ENCODE measurements at regions not wholly inside any gene's neighbourhood (a gene's known extent, or its start where the extent isn't known, plus 50 kb on each side); places are given as distances from the start of the nearest gene placed in this dataset.

DNA sequence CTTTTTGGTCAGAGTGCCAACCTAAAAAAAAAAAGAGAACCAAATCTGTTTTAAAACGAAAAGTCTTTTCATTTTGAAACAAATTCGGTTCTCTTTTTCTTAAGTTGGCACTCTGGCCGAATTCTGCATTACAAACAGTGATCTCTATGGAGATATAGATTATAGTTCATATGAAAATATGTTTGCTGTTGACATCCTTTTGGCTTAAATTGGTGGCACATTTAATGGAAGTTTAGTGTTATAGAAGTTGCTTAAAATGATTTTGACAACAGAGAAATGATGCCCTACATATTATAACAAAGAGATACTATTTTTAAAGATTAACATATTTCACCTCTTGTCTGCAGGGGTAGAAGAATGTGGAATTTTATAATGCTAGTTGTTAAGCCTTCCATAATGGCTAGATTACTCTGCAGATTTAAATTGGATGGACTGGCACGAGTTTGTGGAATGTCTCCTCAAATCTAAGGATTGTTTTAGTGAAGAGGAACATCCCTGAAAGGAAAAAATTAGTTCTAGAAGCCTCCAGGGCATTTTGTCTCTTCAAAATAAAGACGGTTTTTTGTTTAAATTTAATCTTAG lies 222.9 kb upstream of the CDH2 start:
- H4K20me1 ChIP-seq (ENCODE audit: control insufficient read depth, insufficient read depth), result no peaks in the 10 kb centered on the region
- no peaks in the 10 kb centered on the region for H3K36me3 ChIP-seq (ENCODE audit: control insufficient read depth in 2 of 2, insufficient read depth in 2 of 2, low read length in 1 of 2)
- in situ Hi-C loops (cut with MboI) (no loop called here), intact Hi-C loops (cut with micrococcal nuclease; ENCODE audit: unreplicated experiment) (no loop called here)
- BruUV-seq (replicated peaks), result no TSS peak
- H3K9ac ChIP-seq (ENCODE audit: control insufficient read depth, insufficient read depth, low read length), result no peak overlapping the region
- ChIA-PET POLR2A (no interaction called here), RAD21 (ENCODE audit: unreplicated experiment) (no interaction called here), SMC1A (ENCODE audit: uncharacterized antibody, unreplicated experiment) (no interaction called here), CTCF (no interaction called here)
- WGBS (ENCODE audit: insufficient coverage, insufficient replicate concordance, low lambda C conversion rate, missing lambda C conversion rate), result 1% methylated on average over 5 of the region's 5 CpGs
- no peak for ATAC-seq
- H3K4me3 ChIP-seq, result no peak overlapping the region
- TF ChIP-seq, protein P1, sequence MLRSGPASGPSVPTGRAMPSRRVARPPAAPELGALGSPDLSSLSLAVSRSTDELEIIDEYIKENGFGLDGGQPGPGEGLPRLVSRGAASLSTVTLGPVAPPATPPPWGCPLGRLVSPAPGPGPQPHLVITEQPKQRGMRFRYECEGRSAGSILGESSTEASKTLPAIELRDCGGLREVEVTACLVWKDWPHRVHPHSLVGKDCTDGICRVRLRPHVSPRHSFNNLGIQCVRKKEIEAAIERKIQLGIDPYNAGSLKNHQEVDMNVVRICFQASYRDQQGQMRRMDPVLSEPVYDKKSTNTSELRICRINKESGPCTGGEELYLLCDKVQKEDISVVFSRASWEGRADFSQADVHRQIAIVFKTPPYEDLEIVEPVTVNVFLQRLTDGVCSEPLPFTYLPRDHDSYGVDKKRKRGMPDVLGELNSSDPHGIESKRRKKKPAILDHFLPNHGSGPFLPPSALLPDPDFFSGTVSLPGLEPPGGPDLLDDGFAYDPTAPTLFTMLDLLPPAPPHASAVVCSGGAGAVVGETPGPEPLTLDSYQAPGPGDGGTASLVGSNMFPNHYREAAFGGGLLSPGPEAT (IDR thresholded peaks at IDR 0.05; ENCODE audit: low read depth), result no peak
- TF ChIP-seq TCF3 (IDR thresholded peaks at IDR 0.05; ENCODE audit: borderline replicate concordance, insufficient read depth, low read depth, low read length) (no peak), HDAC2 (IDR thresholded peaks at IDR 0.05) (no peak), HCFC1 (IDR thresholded peaks at IDR 0.05; ENCODE audit: low read length) (no peak), BRCA1 (IDR thresholded peaks at IDR 0.05; ENCODE audit: low read depth, low read length) (no peak), ZBED1 (IDR thresholded peaks at IDR 0.05; ENCODE audit: borderline replicate concordance) (no peak), MYC (IDR thresholded peaks at IDR 0.05; ENCODE audit: insufficient read depth, insufficient read length, insufficient replicate concordance, low read length, severe bottlenecking) (no peak), ATF7 (IDR thresholded peaks at IDR 0.05; ENCODE audit: low read depth) (no peak), MEF2B (IDR thresholded peaks at IDR 0.05; ENCODE audit: partially characterized antibody, poor library complexity, severe bottlenecking) (no peak), MYB (IDR thresholded peaks at IDR 0.05; ENCODE audit: borderline replicate concordance, low read depth, low read length) (no peak), CHD4 (IDR thresholded peaks at IDR 0.05) (no peak), WRNIP1 (IDR thresholded peaks at IDR 0.05; ENCODE audit: borderline replicate concordance, low read depth, low read length) (no peak), RUNX3 (IDR thresholded peaks at IDR 0.05; ENCODE audit: low read length) (no peak), CBX5 (IDR thresholded peaks at IDR 0.05; ENCODE audit: low read depth) (no peak)
- TF ChIP-seq, protein P2, sequence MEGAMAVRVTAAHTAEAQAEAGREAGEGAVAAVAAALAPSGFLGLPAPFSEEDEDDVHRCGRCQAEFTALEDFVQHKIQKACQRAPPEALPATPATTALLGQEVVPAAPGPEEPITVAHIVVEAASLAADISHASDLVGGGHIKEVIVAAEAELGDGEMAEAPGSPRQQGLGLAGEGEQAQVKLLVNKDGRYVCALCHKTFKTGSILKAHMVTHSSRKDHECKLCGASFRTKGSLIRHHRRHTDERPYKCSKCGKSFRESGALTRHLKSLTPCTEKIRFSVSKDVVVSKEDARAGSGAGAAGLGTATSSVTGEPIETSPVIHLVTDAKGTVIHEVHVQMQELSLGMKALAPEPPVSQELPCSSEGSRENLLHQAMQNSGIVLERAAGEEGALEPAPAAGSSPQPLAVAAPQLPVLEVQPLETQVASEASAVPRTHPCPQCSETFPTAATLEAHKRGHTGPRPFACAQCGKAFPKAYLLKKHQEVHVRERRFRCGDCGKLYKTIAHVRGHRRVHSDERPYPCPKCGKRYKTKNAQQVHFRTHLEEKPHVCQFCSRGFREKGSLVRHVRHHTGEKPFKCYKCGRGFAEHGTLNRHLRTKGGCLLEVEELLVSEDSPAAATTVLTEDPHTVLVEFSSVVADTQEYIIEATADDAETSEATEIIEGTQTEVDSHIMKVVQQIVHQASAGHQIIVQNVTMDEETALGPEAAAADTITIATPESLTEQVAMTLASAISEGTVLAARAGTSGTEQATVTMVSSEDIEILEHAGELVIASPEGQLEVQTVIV (IDR thresholded peaks at IDR 0.05; ENCODE audit: borderline replicate concordance, partially characterized antibody), result no peak
- TF ChIP-seq, protein P3, sequence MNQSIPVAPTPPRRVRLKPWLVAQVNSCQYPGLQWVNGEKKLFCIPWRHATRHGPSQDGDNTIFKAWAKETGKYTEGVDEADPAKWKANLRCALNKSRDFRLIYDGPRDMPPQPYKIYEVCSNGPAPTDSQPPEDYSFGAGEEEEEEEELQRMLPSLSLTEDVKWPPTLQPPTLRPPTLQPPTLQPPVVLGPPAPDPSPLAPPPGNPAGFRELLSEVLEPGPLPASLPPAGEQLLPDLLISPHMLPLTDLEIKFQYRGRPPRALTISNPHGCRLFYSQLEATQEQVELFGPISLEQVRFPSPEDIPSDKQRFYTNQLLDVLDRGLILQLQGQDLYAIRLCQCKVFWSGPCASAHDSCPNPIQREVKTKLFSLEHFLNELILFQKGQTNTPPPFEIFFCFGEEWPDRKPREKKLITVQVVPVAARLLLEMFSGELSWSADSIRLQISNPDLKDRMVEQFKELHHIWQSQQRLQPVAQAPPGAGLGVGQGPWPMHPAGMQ (IDR thresholded peaks at IDR 0.05; ENCODE audit: borderline replicate concordance), result no peak
- TF ChIP-seq, protein P4, sequence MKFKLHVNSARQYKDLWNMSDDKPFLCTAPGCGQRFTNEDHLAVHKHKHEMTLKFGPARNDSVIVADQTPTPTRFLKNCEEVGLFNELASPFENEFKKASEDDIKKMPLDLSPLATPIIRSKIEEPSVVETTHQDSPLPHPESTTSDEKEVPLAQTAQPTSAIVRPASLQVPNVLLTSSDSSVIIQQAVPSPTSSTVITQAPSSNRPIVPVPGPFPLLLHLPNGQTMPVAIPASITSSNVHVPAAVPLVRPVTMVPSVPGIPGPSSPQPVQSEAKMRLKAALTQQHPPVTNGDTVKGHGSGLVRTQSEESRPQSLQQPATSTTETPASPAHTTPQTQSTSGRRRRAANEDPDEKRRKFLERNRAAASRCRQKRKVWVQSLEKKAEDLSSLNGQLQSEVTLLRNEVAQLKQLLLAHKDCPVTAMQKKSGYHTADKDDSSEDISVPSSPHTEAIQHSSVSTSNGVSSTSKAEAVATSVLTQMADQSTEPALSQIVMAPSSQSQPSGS (IDR thresholded peaks at IDR 0.05; ENCODE audit: low read length), result no peak
- no peaks in the 10 kb centered on the region for H3K27me3 ChIP-seq (replicated peaks in 1 of 2; ENCODE audit: control insufficient read depth in 2 of 2, insufficient read depth in 2 of 2, low read length in 1 of 2)
- FAIRE-seq, result no peak
- no peaks in the 10 kb centered on the region for H3K9me3 ChIP-seq (replicated peaks; ENCODE audit: control insufficient read depth, insufficient read depth, low read length)
- no peak overlapping the region for H2AFZ ChIP-seq (ENCODE audit: control insufficient read depth, low read depth, low read length)
- H3K4me2 ChIP-seq (ENCODE audit: control insufficient read depth, insufficient read depth), result no peak overlapping the region
- no peak overlapping the region for H3K27ac ChIP-seq (ENCODE audit: control insufficient read depth, insufficient read depth)
- no peak for DNase-seq (ENCODE audit: low read depth, low spot score)
- H3K79me2 ChIP-seq (ENCODE audit: control insufficient read depth, insufficient read depth, low read length), result no peaks in the 10 kb centered on the region
- H3K4me1 ChIP-seq (ENCODE audit: control insufficient read depth, insufficient read depth, low read length), result no peaks in the 10 kb centered on the region
